IPS-20b (cell line): ENCODE measurements at regions not wholly inside any gene's neighbourhood (a gene's known extent, or its start where the extent isn't known, plus 50 kb on each side); places are given as distances from the start of the nearest gene placed in this dataset.
A peak's percentile ranks its signal among the peaks of the same experiment; 100 is the strongest.

Experiments
- H3K27ac ChIP-seq: one replicate; pipeline ENCODE4 v1.5.1; 2013; ENCODE audit warnings: low read length
- H3K27me3 ChIP-seq: 2 replicates; pipeline ENCODE4 v1.6.1; 2013; ENCODE audit warnings: mild to moderate bottlenecking, low read length, inconsistent platforms; ENCODE audit not compliant: insufficient read depth
- H3K36me3 ChIP-seq: 2 replicates; pipeline ENCODE4 v1.6.1; 2013; ENCODE audit warnings: low read depth, mild to moderate bottlenecking, inconsistent platforms, low read length, moderate library complexity; ENCODE audit not compliant: insufficient read depth
- H3K4me1 ChIP-seq: 2 replicates; pipeline ENCODE4 v1.6.1; 2013; ENCODE audit warnings: mild to moderate bottlenecking, control low read depth, inconsistent platforms, low read length, moderate library complexity; ENCODE audit not compliant: insufficient read depth
- H3K4me3 ChIP-seq: 2 replicates; pipeline ENCODE4 v1.5.1; 2013; ENCODE audit warnings: mild to moderate bottlenecking, low read length, inconsistent platforms
- H3K9ac ChIP-seq: 2 replicates; pipeline ENCODE4 v1.6.1; 2013; ENCODE audit warnings: low read depth, mild to moderate bottlenecking, inconsistent platforms, low read length, moderate library complexity
- H3K9me3 ChIP-seq: 2 replicates; pipeline ENCODE4 v1.6.1; 2013; ENCODE audit warnings: mild to moderate bottlenecking, low read depth, low read length, inconsistent platforms; ENCODE audit not compliant: insufficient read depth

- H3K4me3 ChIP-seq, result 0 out of 2 replicates have a peak overlapping the region, but pooled peaks have one; percentile 24
- no peaks in the 10 kb centered on the region for H3K9me3 ChIP-seq
- H3K36me3 ChIP-seq, result no peaks in the 10 kb centered on the region
- no peak overlapping the region for H3K9ac ChIP-seq
- no peaks in the 10 kb centered on the region for H3K27me3 ChIP-seq
- H3K27ac ChIP-seq, result no peak overlapping the region
- H3K4me1 ChIP-seq, result peaks cover 13% of the 10 kb centered on the region
Measured at GRCh38 chr6:8191629-8192028, 89.3 kb upstream of the EEF1E1 start.

GRCh38 chr6:8187209-8187608, 84.9 kb upstream of the EEF1E1 start:
- H3K27ac ChIP-seq, result no peak overlapping the region
- H3K9ac ChIP-seq, result no peak overlapping the region
- no peaks in the 10 kb centered on the region for H3K36me3 ChIP-seq
- no peaks in the 10 kb centered on the region for H3K27me3 ChIP-seq
- peaks cover 14% of the 10 kb centered on the region for H3K4me1 ChIP-seq
- no peak overlapping the region for H3K4me3 ChIP-seq
- no peaks in the 10 kb centered on the region for H3K9me3 ChIP-seq

GRCh38 chr6:8182902-8183665, 80.7 kb upstream of the EEF1E1 start:
- H3K4me1 ChIP-seq, result peaks cover 27% of the 10 kb centered on the region
- H3K27ac ChIP-seq, result no peak overlapping the region

GRCh38 chr6:8181951-8182845, 79.8 kb upstream of the EEF1E1 start:
- Histone ChIP-seq H3K4me1 (peaks cover 30% of the 10 kb centered on the region), H3K27ac (no peak overlapping the region), H3K9ac (no peak overlapping the region)

More at GRCh38 chr6:8182902-8183665, 80.7 kb upstream of the EEF1E1 start:
- H3K4me3 ChIP-seq, result no peak overlapping the region
- no peaks in the 10 kb centered on the region for H3K27me3 ChIP-seq
- no peaks in the 10 kb centered on the region for H3K36me3 ChIP-seq
- H3K9ac ChIP-seq, result no peak overlapping the region
- H3K9me3 ChIP-seq, result no peaks in the 10 kb centered on the region

GRCh38 chr6:8181160-8181881, 79.0 kb upstream of the EEF1E1 start:
- Histone ChIP-seq H3K27me3 (no peaks in the 10 kb centered on the region), H3K9ac (peak overlapping the region; percentile 64; the same call in 1 of the 2 replicates), H3K9me3 (no peaks in the 10 kb centered on the region), H3K27ac (no peak overlapping the region), H3K4me1 (peaks cover 30% of the 10 kb centered on the region), H3K4me3 (peak overlapping the region; percentile 59), H3K36me3 (no peaks in the 10 kb centered on the region)

More at GRCh38 chr6:8181951-8182845, 79.8 kb upstream of the EEF1E1 start:
- Histone ChIP-seq H3K27me3 (no peaks in the 10 kb centered on the region), H3K9me3 (no peaks in the 10 kb centered on the region), H3K36me3 (no peaks in the 10 kb centered on the region), H3K4me3 (no peak overlapping the region)

- Histone ChIP-seq H3K4me1 (peaks cover 30% of the 10 kb centered on the region), H3K9ac (peak overlapping the region; percentile 64), H3K27ac (no peak overlapping the region), H3K9me3 (no peaks in the 10 kb centered on the region), H3K4me3 (peak overlapping the region; percentile 59), H3K36me3 (no peaks in the 10 kb centered on the region), H3K27me3 (no peaks in the 10 kb centered on the region)
Measured at GRCh38 chr6:8180327-8181159, 78.2 kb upstream of the EEF1E1 start.

GRCh38 chr6:8177721-8178120, 75.4 kb upstream of the EEF1E1 start:
- Histone ChIP-seq H3K27ac (no peak overlapping the region), H3K9ac (no peak overlapping the region), H3K9me3 (no peaks in the 10 kb centered on the region), H3K4me3 (no peak overlapping the region), H3K36me3 (no peaks in the 10 kb centered on the region), H3K4me1 (peaks cover 30% of the 10 kb centered on the region), H3K27me3 (no peaks in the 10 kb centered on the region)

- no peak overlapping the region for H3K9ac ChIP-seq
- no peak overlapping the region for H3K4me3 ChIP-seq
- no peak overlapping the region for H3K27ac ChIP-seq
- H3K4me1 ChIP-seq, result peaks cover 14% of the 10 kb centered on the region
- no peaks in the 10 kb centered on the region for H3K36me3 ChIP-seq
- H3K27me3 ChIP-seq, result no peaks in the 10 kb centered on the region
- H3K9me3 ChIP-seq, result no peaks in the 10 kb centered on the region
Measured at GRCh38 chr6:8175046-8175777, 72.9 kb upstream of the EEF1E1 start.

GRCh38 chr6:8174571-8174970, 72.2 kb upstream of the EEF1E1 start:
- Histone ChIP-seq H3K9ac (no peak overlapping the region), H3K36me3 (no peaks in the 10 kb centered on the region), H3K9me3 (no peaks in the 10 kb centered on the region), H3K4me3 (no peak overlapping the region), H3K27me3 (no peaks in the 10 kb centered on the region), H3K4me1 (peaks cover 9% of the 10 kb centered on the region), H3K27ac (no peak overlapping the region)

- H3K4me3 ChIP-seq, result no peak overlapping the region
- 0 out of 2 replicates have a peak, but pooled peaks cover 5% of the 10 kb centered on the region for H3K4me1 ChIP-seq
- no peaks in the 10 kb centered on the region for H3K36me3 ChIP-seq
- H3K27ac ChIP-seq, result no peak overlapping the region
- no peak overlapping the region for H3K9ac ChIP-seq
- H3K27me3 ChIP-seq, result no peaks in the 10 kb centered on the region
- H3K9me3 ChIP-seq, result no peaks in the 10 kb centered on the region
Measured at GRCh38 chr6:8172530-8172929, 70.2 kb upstream of the EEF1E1 start.
